D721Med (cell line): ENCODE measurements at regions not wholly inside any gene's neighbourhood (a gene's known extent, or its start where the extent isn't known, plus 50 kb on each side); places are given as distances from the start of the nearest gene placed in this dataset.

ENCODE experiments used
- DNase-seq: peaks from one replicate; pipeline ENCODE4 v3.0.0; 2011; ENCODE audit warnings: low spot score; ENCODE audit not compliant: insufficient read length
- FAIRE-seq: peaks from 2 replicates; lab custom pipeline; 2011; peaks lifted over from hg19 to GRCh38; lab: Jason Lieb, UNC
- TF ChIP-seq, protein P1 (sequence below): IDR thresholded peaks from 2 replicates; pipeline ENCODE4 v1.5.1; 2012; ENCODE audit warnings: mild to moderate bottlenecking, control low read depth; ENCODE audit not compliant: insufficient read depth; ENCODE audit errors: missing control alignments

GRCh38 chr18:42446195-42446594 lies 491.2 kb downstream of the PIK3C3 start:
- DNase-seq, result no peak
- FAIRE-seq, result peak; percentile 71
- TF ChIP-seq, protein P1, sequence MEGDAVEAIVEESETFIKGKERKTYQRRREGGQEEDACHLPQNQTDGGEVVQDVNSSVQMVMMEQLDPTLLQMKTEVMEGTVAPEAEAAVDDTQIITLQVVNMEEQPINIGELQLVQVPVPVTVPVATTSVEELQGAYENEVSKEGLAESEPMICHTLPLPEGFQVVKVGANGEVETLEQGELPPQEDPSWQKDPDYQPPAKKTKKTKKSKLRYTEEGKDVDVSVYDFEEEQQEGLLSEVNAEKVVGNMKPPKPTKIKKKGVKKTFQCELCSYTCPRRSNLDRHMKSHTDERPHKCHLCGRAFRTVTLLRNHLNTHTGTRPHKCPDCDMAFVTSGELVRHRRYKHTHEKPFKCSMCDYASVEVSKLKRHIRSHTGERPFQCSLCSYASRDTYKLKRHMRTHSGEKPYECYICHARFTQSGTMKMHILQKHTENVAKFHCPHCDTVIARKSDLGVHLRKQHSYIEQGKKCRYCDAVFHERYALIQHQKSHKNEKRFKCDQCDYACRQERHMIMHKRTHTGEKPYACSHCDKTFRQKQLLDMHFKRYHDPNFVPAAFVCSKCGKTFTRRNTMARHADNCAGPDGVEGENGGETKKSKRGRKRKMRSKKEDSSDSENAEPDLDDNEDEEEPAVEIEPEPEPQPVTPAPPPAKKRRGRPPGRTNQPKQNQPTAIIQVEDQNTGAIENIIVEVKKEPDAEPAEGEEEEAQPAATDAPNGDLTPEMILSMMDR, result no peak

- TF ChIP-seq, protein P1, result no peak
- FAIRE-seq, result no peak
Observed at GRCh38 chr18:42447688-42448087, 492.7 kb downstream of the PIK3C3 start.

GRCh38 chr18:42458226-42458625 lies 503.2 kb downstream of the PIK3C3 start:
- FAIRE-seq (peak; percentile 69), DNase-seq (no peak)
- TF ChIP-seq, protein P1, result no peak

More at GRCh38 chr18:42447688-42448087, 492.7 kb downstream of the PIK3C3 start:
- no peak for DNase-seq

DNA sequence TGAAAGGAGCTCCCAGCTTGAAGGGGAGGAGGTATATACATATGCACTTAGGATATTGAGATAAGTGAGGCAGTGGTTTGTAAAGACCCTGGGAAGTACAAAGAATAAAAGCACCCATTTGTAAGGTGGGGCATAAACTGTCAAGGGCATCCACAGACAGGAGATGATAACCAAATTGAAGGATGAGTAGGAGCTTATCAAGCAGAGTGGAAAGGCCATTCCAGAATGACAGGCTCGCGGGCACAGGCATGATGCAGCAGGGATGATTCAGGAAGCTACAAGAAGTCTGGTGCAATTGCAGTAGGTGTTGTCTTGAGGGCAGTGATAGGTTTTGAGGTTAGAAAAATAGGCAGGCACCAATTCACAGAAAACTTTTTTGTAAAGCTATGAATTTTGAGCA lies 504.8 kb downstream of the PIK3C3 start:
- no peak for DNase-seq
- TF ChIP-seq, protein P1, result no peak
- FAIRE-seq, result no peak

- TF ChIP-seq, protein P1, result no peak
- FAIRE-seq (peak; percentile 68), DNase-seq (no peak)
Observed at GRCh38 chr18:42471885-42472284, 516.9 kb downstream of the PIK3C3 start.

DNA sequence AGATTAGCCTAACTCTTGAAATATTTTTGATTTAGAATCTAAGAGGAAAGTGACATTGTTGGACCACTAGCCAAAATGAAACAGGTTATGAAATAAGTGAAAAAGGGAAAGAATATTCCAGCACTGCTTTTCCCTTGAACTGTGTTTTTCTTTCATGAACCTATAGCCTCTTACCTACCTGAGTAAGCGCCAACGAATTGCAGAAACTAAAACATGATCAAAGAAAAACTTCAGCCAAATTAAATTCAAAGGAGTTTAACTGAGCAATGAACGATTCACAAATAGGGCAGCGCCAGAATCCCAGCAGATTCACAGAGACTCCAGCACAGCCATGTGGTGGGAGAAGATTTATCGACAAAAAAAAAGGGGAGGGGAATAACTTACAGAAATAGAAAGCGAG lies 518.6 kb downstream of the PIK3C3 start:
- TF ChIP-seq, protein P1, result no peak
- DNase-seq (no peak), FAIRE-seq (no peak)

GRCh38 chr18:42474577-42474976 lies 519.5 kb downstream of the PIK3C3 start:
- FAIRE-seq, result no peak
- TF ChIP-seq, protein P1, result no peak
- no peak for DNase-seq
